ENCODE measurements at regions not wholly inside any gene's neighbourhood (a gene's known extent, or its start where the extent isn't known, plus 50 kb on each side); places are given as distances from the start of the nearest gene placed in this dataset.

GRCh38 chr13:59340151-59340550 is 823.6 kb downstream of the DIAPH3 start:
- DNase-seq, result no peak

- no peak for DNase-seq
Observed at GRCh38 chr13:59340581-59340980, 823.1 kb downstream of the DIAPH3 start.

- DNase-seq, result no peak
Observed at GRCh38 chr13:59342400-59342799, 821.3 kb downstream of the DIAPH3 start.

- DNase-seq, result no peak
Observed at GRCh38 chr13:59343132-59343531, 820.6 kb downstream of the DIAPH3 start.

- DNase-seq, result no peak
Observed at GRCh38 chr13:59343993-59344822, 819.5 kb downstream of the DIAPH3 start.

GRCh38 chr13:59345311-59345710 is 818.4 kb downstream of the DIAPH3 start:
- DNase-seq, result no peak

- DNase-seq, result no peak
Observed at GRCh38 chr13:59346999-59347723, 816.6 kb downstream of the DIAPH3 start.

- DNase-seq, result no peak
Observed at GRCh38 chr13:59348617-59349016, 815.1 kb downstream of the DIAPH3 start.

GRCh38 chr13:59352600-59352999 is 811.1 kb downstream of the DIAPH3 start:
- no peak for DNase-seq

GRCh38 chr13:59354665-59355369 is 808.9 kb downstream of the DIAPH3 start:
- no peak for DNase-seq

GRCh38 chr13:59356607-59357006 is 807.1 kb downstream of the DIAPH3 start:
- no peak for DNase-seq

- DNase-seq, result no peak
Observed at GRCh38 chr13:59358014-59358413, 805.7 kb downstream of the DIAPH3 start.

- DNase-seq, result no peak
Observed at GRCh38 chr13:59360108-59360507, 803.6 kb downstream of the DIAPH3 start.

- DNase-seq, result no peak
Observed at GRCh38 chr13:59360916-59361315, 802.8 kb downstream of the DIAPH3 start.

- no peak for DNase-seq
Observed at GRCh38 chr13:59363313-59363712, 800.4 kb downstream of the DIAPH3 start.

GRCh38 chr13:59363947-59364346 is 799.8 kb downstream of the DIAPH3 start:
- DNase-seq, result no peak

GRCh38 chr13:59364641-59365085 is 799.1 kb downstream of the DIAPH3 start:
- no peak for DNase-seq

- no peak for DNase-seq
Observed at GRCh38 chr13:59367467-59367866, 796.3 kb downstream of the DIAPH3 start.

GRCh38 chr13:59367904-59368303 is 795.8 kb downstream of the DIAPH3 start:
- no peak for DNase-seq

- DNase-seq, result no peak
Observed at GRCh38 chr13:59368693-59369092, 795.0 kb downstream of the DIAPH3 start.

GRCh38 chr13:59371229-59371628 is 792.5 kb downstream of the DIAPH3 start:
- no peak for DNase-seq

GRCh38 chr13:59373341-59373740 is 790.4 kb downstream of the DIAPH3 start:
- no peak for DNase-seq

- no peak for DNase-seq
Observed at GRCh38 chr13:59374691-59375090, 789.0 kb downstream of the DIAPH3 start.

- DNase-seq, result no peak
Observed at GRCh38 chr13:59384154-59384553, 779.6 kb downstream of the DIAPH3 start.

All from NCI-H187 (cell line).